HepG2 (cell line): ENCODE measurements at regions not wholly inside any gene's neighbourhood (a gene's known extent, or its start where the extent isn't known, plus 50 kb on each side); places are given as distances from the start of the nearest gene placed in this dataset.

Experiments
- CTCF ChIP-seq: sonication (generic); formaldehyde crosslinking; IDR thresholded peaks from 2 replicates; pipeline ENCODE4 v1.5.0; 2020; ENCODE audit warnings: mild to moderate bottlenecking, missing genetic modification reagents, moderate library complexity
- ELF3 ChIP-seq: IDR thresholded peaks from 2 replicates; pipeline ENCODE4 v1.6.1; 2016; ENCODE audit warnings: missing genetic modification reagents, missing compliant biosample characterization
- GABPA ChIP-seq, 2 experiments: IDR thresholded peaks; 2 replicates each; pipeline ENCODE4 v1.6.1; 2011 to 2016; ENCODE audit warnings: low read depth in 2 of 2, low read length in 1 of 2, missing biosample characterization in 1 of 2, missing genetic modification characterization in 1 of 2
- HBP1 ChIP-seq: IDR thresholded peaks from 2 replicates; pipeline ENCODE4 v1.6.1; 2016; ENCODE audit warnings: low read depth, control low read depth
- PATZ1 ChIP-seq: sonication (generic); formaldehyde crosslinking; IDR thresholded peaks from 2 replicates; pipeline ENCODE4 v1.4.0; 2020; ENCODE audit warnings: missing genetic modification reagents
- POLR2A ChIP-seq, 2 experiments: IDR thresholded peaks; 2 replicates each; pipeline ENCODE4 v1.6.1; 2011; ENCODE audit warnings: low read depth in 2 of 2, low read length in 2 of 2, mild to moderate bottlenecking in 1 of 2, moderate library complexity in 1 of 2; ENCODE audit not compliant: insufficient read depth in 1 of 2
- RBFOX2 ChIP-seq: fragments of 200-400 bp; formaldehyde crosslinking; IDR thresholded peaks from 2 replicates; pipeline ENCODE4 v1.6.1; 2017; ENCODE audit warnings: low read depth, mild to moderate bottlenecking, low read length
- REL ChIP-seq: sonication (generic); formaldehyde crosslinking; conservative IDR thresholded peaks from 2 replicates; pipeline ENCODE4 v1.8.0; 2022; ENCODE audit warnings: mild to moderate bottlenecking, missing genetic modification reagents, moderate library complexity
- UBTF ChIP-seq: sonication (generic); formaldehyde crosslinking; IDR thresholded peaks from 2 replicates; pipeline ENCODE4 v1.4.0; 2020; ENCODE audit warnings: mild to moderate bottlenecking, missing genetic modification reagents
- ZNF614 ChIP-seq: IDR thresholded peaks from 2 replicates; pipeline ENCODE4 v1.6.1; 2018; ENCODE audit warnings: missing biosample characterization, missing genetic modification reagents, inconsistent platforms, borderline replicate concordance

DNA sequence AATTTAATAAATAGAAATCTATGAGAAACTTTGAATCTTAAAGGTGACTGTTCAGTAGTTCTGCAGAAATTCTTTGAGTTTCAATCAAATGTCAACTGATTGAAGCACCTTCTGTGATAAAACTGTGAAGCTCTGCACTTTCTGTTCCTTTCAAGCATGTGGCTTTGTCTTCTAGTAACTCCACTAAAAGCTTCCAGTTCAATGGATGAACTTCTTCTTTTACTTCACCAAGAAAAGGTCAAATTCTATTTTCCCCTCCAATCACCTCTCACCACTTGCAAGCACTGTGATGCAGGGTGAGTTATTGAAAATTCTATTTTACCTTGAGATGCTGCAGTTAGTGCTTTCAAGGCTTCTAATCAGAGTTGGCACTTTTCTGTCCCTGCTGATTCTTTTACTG lies 515.3 kb upstream of the B3GALT2 start:
- TF ChIP-seq ELF3 (CRISPR knock-in tag) (no peak), REL (CRISPR knock-in tag) (no peak), HBP1 (CRISPR knock-in tag) (no peak), POLR2A (IDR thresholded peaks at IDR 0.05; ENCODE audit: insufficient read depth in 1 of 2, low read depth in 2 of 2, low read length in 2 of 2) (no peak), RBFOX2 (no peak), PATZ1 (CRISPR knock-in tag) (no peak), GABPA (IDR thresholded peaks at IDR 0.05; ENCODE audit: low read depth, low read length) (no peak), GABPA (CRISPR knock-in tag; IDR thresholded peaks at IDR 0.05; ENCODE audit: low read depth) (no peak), UBTF (CRISPR knock-in tag) (no peak), ZNF614 (CRISPR knock-in tag) (no peak), CTCF (CRISPR knock-in tag) (no peak)
